Right forelimb (tissue), 1 donor: ENCODE measurements at regions not wholly inside any gene's neighbourhood (a gene's known extent, or its start where the extent isn't known, plus 50 kb on each side); places are given as distances from the start of the nearest gene placed in this dataset.
"Not testable (repeated sequence)": the region's sequence is repeated elsewhere in the genome, so short reads cannot be mapped to it uniquely, and the experiment has no call there.

Experiments used
- DNase-seq: peaks from one replicate; pipeline ENCODE4 v3.0.0-alpha.2; 2018

- DNase-seq, result not testable (repeated sequence)
Measured at GRCh38 chr7:19953411-19953810, 180.0 kb upstream of the TMEM196 start.

- no peak for DNase-seq
Measured at GRCh38 chr7:19948160-19948559, 174.7 kb upstream of the TMEM196 start.

GRCh38 chr7:19944363-19945120 lies 171.1 kb upstream of the TMEM196 start:
- no peak for DNase-seq

- DNase-seq, result no peak
Measured at GRCh38 chr7:19939746-19940145, 166.3 kb upstream of the TMEM196 start.

- DNase-seq, result no peak
Measured at GRCh38 chr7:19932549-19933249, 159.3 kb upstream of the TMEM196 start.

GRCh38 chr7:19930851-19931250 lies 157.4 kb upstream of the TMEM196 start:
- DNase-seq, result no peak

- no peak for DNase-seq
Measured at GRCh38 chr7:19930051-19930450, 156.6 kb upstream of the TMEM196 start.

- no peak for DNase-seq
Measured at GRCh38 chr7:19928247-19928646, 154.8 kb upstream of the TMEM196 start.

- no peak for DNase-seq
Measured at GRCh38 chr7:19920705-19921104, 147.3 kb upstream of the TMEM196 start.

- no peak for DNase-seq
Measured at GRCh38 chr7:19920166-19920565, 146.7 kb upstream of the TMEM196 start.

GRCh38 chr7:19919261-19920095 lies 146.1 kb upstream of the TMEM196 start:
- DNase-seq, result no peak

GRCh38 chr7:19916046-19916445 lies 142.6 kb upstream of the TMEM196 start:
- no peak for DNase-seq

- DNase-seq, result no peak
Measured at GRCh38 chr7:19915596-19915995, 142.2 kb upstream of the TMEM196 start.

GRCh38 chr7:19914866-19915265 lies 141.4 kb upstream of the TMEM196 start:
- no peak for DNase-seq

GRCh38 chr7:19900118-19900517 lies 126.7 kb upstream of the TMEM196 start:
- no peak for DNase-seq

- DNase-seq, result no peak
Measured at GRCh38 chr7:19899529-19899928, 126.1 kb upstream of the TMEM196 start.

GRCh38 chr7:19882893-19883292 lies 109.5 kb upstream of the TMEM196 start:
- not testable (repeated sequence) for DNase-seq

- DNase-seq, result no peak
Measured at GRCh38 chr7:19872094-19872493, 98.7 kb upstream of the TMEM196 start.

- DNase-seq, result no peak
Measured at GRCh38 chr7:19871102-19871501, 97.7 kb upstream of the TMEM196 start.

- DNase-seq, result no peak
Measured at GRCh38 chr7:19869979-19870378, 96.6 kb upstream of the TMEM196 start.

- no peak for DNase-seq
Measured at GRCh38 chr7:19853261-19853832, 79.9 kb upstream of the TMEM196 start.

- DNase-seq, result no peak
Measured at GRCh38 chr7:19852192-19852591, 78.8 kb upstream of the TMEM196 start.

- no peak for DNase-seq
Measured at GRCh38 chr7:19851504-19851903, 78.1 kb upstream of the TMEM196 start.
